IPS-NIHi11 (cell line): ENCODE measurements at regions not wholly inside any gene's neighbourhood (a gene's known extent, or its start where the extent isn't known, plus 50 kb on each side); places are given as distances from the start of the nearest gene placed in this dataset.

Source experiments
- DNase-seq: peaks from one replicate; pipeline ENCODE4 v3.0.0; 2012; ENCODE audit warnings: mixed read lengths, low spot score

DNA sequence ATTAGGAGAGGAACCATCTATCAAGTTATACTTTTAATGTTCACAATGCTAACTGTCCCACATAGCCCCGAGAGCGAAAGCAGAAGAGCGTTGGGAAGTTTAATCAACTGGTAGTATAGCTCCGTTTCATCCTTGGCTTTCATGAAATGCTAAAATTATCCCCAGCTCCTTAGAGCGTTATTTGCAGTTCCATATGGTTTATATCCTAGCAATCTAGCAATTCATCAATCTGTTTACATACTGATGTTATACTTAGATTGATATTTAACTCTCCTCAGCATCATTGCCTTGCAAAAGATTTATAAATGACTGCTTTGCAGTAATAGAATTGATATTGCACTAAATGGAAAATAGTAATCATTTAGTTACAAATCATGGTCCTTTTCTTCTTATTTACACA is 419.8 kb downstream of the COG6 start:
- no peak for DNase-seq

DNA sequence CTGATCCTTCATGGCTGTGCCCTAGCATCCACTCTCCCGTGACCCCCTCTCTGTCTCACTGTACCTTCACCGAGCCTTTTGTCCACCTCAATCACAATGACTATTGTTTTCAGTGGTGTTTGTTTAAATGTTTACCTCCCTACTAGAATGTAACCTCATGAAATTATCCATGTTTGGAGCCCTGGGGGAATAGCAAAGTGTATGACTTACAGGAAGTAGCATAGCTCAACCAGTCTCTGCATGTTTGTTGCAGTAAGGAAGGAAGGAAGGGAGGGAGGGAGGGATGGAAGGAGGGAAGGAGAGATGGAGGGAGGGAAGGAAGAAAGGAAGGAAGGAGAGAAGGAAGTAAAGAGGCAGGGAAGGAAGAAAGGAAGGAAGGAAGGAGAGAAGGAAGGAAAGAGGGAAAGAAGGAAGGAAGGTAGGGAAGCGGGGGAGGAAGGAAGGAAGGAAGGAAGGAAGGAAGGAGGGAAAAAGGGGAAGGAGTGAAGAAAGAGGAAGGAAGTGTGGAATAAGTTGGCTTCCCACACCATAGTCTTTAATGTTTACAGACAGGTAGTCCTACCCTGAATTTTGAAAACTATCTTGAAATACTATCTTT is 421.4 kb downstream of the COG6 start:
- DNase-seq, result no peak

DNA sequence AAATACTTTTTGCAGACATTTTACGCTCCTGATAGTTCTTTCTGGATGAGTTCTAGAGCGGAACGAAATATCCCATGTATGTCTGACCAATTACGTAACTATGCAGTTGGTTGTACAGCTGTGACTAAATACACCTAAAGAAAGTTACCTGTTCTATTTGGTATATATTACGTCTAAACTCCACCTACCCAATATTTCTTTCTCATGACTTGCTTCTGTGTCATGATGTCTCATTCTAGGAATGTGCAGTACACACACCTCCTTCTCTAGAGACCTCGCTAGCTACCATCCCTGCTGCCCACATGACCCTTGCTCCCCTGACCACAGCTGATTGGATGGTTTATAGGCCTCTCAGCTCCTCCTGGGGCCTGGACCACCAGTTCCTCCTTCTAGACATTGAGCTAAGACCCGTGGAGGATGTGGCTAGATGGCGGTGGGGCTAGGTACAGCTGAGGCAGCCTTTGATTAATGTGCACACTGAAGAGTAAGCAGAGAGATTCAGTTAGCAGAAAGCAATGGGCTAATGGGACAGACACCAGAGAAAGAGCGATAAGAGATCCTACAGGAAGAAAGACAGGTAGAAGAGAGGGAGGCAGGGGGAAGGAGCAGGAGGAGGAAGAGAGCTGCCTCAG is 422.1 kb downstream of the COG6 start:
- DNase-seq, result no peak

DNA sequence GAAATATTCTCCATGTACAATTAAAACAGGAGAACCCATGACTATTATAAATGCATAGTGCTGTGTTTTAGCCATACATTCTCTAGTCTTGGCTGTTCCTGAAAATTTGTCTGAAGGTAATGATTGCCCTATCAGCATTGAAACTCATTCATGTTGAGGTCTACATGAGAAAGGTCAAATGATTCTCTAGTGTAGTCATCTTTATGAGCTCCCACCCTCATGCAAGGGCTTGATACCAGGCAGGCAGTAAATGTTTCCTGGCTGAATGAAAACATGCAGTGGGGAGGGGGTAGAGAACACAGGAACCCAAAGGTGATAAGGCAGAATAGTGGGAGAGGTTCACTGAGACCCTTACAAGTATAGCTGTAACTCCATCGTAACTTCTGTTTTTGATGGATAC is 424.3 kb downstream of the COG6 start:
- DNase-seq, result no peak

DNA sequence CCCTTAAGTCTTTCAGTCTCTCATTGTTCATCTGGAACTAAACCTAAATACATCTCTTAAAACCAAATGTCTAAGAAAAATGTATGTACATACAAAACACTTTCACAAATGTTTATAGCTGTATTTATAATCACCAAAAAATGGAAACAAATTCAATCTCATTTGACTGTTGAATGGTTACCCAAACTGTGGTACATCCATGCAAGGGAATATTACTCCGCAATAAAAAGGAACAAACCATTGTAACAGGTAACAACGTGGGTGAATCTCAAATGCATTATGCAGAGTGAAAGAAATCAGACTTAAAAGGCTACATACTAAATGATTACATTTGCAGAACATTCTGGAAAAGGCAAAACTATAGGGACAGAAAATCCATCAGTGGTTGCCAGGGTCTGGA is 425.2 kb downstream of the COG6 start:
- no peak for DNase-seq

DNA sequence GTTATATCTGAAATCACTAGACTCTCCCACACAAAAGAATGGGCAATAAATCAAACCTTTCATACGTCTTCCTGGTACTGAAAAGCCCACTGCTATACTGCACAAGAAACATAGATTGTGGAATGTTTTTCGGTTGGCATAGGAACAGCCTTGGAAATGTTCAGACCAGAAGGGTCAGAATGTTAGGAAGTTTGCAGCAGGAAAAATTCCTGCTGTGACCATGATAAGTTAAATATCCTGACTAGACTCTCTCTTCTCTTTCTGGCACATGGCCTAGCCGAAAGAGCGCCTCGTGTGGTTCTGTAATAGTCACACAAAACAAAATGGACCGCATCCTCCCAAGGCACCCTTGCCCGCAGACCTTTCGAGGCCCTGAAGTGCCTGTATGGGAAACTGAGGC is 427.2 kb downstream of the COG6 start:
- no peak for DNase-seq

DNA sequence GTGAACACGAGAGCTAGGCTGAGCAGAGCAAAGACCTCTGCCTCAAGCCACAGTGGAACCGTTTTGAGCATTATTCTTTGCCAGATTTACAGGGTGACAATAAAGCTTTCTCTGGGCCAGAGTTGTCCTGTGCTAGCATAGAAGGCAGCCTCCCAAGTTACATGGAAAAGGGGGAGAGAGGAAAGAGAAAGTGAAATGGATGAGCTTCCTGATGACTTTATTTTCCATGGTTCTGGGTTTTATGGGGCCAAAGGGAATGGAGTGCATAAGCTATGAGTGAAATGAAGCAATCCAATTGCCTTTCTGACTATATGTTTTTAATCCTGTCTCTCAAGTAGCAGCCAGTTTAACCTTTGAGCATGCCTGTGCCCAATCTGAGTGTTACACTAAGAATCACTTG is 428.4 kb downstream of the COG6 start:
- no peak for DNase-seq

DNA sequence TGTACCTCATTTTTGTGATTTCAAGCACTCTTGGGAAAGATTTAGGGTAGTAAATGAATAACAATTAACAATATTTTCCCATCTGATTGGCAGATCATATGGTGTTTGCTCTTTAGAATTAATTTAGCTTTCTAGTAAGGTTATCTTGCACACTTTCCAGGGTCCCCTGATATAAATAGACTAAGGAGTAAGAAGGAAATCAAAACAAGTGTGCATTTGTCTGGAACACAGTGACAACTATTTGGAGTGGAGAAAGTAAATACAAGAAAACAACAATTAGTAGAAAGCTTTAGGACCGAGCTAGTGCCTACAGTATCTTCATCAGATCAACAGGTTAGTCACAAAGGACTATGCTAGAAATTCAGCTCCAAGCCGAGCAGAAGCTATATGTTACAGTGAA is 429.5 kb downstream of the COG6 start:
- no peak for DNase-seq

DNA sequence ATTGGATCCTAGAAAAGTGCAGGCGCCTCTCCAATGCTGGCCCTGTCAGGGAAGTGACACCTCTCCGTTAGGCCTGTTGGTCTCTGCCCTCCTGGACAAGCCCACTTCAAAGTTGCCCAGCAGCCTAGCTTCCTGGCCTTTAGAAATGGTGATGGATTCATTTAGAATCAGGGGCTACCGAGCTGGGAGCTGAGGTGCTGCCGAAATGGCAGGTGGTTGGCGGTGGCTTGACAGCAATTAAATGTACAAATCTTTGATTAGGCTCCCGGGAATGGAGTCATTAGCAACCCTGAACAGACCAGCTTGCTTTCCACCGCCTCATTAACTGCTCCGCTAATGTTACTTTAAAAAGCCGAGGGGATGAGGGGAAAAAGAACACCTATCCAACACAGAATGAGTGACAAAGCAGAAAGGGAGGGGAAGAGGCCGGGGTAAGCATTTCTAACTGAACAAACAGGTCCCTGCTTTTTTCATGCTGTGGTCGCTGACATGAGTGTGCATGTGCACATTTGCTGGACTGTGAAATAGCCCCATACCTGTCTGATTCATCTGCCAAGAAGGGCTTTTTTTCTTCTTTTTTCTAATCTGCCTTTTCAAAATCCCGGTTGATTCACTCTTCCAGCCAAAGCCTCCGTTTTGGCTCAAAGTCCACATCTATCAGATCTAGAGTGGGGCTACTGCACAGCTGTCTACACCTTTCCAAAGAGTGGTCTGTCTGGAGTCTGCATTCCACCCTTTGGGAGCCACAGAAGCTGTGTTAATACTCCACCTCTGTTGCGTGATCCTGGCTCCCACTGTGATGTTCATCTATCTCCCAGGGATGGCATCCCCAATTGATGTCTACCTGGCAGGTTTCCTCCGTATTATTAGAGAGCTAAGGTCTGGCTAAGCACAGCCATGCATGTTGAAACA is 431.9 kb downstream of the COG6 start:
- peak; percentile 35 for DNase-seq

DNA sequence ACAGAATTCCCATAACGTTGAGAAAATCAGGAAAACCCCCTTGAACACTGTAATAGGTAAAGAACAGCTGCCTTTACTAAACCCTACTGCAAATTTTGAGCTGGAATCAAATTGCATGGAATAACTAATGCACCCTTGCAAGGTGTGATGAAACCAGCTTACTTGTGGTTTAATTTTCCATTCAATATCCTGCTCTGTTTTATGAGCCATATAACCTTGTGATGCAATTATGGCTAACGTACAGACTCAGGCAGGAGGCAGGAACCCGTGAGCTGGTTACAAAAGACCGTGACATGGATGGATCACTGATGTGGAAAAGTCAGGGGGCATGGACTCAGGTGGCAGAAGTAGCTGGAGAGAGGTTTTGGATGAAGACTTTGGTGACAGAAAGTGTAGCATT is 438.6 kb downstream of the COG6 start:
- DNase-seq, result no peak

DNA sequence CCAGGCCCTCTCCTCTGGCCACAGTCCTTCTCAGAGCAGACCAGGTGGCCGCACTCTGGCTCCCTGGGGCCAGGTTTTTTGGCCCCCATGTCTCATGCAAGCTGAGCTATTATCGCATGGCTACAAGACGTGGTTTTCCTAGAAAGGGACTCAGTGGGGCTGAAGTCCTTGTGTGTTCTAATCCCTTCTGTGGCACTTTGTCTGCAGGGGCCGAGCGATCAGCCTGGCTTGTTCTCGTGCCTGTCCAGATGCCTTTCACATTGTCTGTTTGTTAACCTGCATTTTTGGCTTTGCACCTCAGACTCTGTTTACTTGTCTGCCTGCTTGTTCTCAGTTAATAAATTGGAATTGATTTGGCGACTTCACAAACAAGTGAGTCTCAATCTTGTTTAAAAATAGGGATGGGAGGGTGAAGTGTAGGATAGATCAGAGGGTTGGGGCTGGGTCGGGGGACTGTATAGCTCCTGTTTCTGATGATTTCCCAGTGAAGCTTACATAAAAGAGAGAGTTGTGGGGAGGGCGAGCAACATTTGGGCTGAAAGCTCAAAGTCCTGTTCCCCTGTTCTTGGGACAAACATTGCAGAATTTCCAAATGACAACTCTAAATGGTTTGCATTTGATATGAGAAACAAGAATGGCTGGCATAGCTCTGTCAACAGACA is 440.4 kb downstream of the COG6 start:
- DNase-seq, result no peak

DNA sequence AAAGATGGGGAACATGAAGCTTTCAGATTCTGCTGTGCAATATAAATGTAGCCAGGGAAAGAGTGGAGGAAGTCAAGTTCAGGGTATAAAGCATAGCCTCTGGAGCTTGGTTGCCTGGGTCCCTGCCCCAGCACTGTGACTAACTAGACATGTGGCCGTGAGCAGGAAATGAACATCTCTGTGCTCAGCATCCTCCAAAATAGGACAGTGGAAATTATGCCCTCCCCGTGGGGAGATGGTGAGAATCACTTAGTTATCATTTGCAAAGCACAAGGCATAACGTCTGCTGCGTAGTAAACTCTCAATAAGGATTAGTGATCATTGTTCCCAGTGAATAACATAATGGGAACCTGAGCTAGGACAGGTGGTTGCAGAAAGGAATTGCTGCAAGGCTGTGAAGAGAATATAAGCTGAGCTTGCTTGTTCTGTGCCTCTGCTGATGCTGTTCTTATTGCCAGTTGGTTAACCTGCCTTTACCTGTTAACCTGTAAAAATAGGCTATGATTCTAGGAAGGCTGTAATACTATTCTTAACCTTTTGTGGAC is 441.0 kb downstream of the COG6 start:
- DNase-seq, result no peak

DNA sequence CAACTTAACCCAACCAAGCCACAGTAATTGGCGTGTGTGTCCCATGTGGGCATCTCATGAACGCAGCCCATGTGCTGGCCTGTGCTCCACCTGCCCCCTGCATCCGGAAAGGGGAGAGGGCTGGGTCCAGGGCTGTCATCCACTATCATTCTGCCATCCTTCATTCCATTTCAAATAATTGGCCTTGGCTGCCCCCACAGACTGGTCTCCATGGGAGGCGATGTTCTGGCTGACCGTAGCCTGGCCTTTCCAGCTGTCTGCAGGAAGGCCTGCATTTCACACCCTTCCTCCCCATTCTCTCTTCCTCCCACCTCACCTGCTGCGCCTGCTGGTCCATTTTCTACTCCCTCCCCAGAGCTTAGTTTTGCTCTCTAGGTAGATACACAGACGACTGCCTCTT is 442.8 kb downstream of the COG6 start:
- no peak for DNase-seq

DNA sequence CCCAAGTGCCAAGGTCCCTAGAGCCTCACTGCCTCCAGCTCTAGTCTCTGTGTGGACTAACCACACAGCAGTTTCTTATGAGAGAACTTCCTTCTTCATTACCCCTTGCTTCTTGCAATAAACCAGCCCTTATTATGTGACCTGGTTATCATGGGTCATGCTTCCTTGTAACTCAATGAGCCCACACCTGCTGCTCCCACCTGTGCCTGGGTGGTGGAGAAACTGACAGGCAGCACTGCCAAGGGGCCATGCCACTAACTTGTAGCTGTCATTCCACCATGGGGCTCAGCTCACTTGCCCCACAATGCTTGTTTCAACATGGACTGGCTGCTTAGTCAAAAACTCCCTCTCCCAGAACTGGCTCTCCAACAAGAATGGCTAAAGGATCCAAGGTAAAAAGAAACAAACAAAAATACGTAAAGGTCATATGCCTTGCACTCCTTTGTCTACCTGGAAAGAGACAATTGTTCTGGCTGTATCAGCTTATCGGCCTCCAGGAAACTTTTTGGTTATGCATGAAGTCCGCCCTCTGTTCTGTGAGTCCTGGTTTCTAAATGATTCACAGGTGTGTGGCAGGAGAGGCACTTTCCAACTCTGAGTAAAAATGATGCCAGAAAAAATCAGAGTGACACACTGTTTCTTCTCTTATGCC is 446.4 kb downstream of the COG6 start:
- DNase-seq, result no peak

DNA sequence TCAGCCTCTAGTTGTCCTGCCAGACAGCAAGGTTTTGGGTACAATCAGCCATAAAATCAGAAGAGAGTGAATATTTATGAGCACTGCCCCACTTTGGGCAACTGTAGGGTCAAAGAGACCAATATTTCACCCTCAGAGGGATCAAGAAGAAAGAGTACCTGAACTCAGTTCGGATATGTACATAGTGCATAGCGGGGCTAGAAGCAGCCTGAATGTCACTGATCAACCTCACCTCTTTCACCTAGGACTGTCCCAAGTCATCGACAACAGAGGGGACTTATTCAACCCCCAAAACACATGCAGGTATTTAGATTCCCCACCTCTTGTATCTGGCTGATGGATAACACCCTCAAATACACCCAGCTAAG is 446.9 kb downstream of the COG6 start:
- no peak for DNase-seq

DNA sequence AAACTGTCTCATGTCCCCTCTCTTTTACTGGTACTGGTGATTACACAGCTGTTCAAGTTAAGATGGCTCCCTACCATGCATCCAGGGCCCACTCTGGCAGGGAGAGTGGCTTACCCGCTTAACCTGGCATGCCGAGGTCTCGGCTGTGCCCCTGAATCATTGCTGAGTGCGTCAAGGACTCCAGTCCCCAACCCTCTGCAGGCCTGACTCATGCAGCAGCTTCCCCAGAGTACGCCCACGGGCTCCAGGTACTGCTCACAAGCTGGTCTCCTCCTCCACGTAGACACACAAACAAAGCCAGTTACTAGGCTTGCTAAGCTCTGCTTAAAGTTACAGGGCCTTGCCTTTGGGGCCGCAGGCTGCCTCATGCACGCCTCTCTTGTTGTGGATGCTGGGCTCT is 447.4 kb downstream of the COG6 start:
- no peak for DNase-seq

DNA sequence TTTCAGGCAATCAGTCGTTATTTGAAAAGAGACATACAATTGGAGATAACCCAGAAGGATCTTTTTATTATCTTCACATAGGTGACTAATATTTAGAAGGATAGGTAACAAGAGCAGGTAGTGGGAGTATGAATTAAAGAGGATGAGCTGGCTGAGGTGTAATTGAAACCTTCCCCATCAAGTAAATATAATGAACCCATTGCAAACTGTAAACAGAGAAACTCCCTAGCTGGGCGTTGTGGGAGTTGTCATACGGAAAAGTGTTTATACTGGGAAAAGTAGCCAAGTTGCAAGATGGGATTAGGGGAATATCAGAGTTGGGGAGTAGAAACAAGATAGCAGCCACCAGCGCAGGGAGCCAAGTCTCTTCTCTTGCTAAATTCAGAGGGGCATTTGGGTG is 448.4 kb downstream of the COG6 start:
- no peak for DNase-seq

DNA sequence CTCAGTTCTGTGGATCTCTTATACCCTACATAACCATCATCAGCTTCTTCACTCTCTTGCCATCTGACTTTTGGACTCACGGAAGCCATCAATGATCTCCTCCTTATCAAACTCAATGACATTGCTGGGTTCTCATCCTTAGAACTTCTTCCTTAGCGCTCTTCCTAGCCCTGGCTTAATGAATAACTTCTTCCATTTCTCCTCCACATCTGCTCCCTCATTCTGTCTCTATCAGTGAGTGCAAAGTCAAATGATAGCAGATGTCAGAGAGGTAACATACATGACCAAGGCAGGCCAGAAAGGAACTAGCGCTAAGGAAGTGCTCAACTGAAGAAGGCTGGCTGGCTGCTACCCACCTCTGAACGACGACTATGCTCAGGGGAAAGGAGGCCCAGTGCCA is 449.8 kb downstream of the COG6 start:
- no peak for DNase-seq

DNA sequence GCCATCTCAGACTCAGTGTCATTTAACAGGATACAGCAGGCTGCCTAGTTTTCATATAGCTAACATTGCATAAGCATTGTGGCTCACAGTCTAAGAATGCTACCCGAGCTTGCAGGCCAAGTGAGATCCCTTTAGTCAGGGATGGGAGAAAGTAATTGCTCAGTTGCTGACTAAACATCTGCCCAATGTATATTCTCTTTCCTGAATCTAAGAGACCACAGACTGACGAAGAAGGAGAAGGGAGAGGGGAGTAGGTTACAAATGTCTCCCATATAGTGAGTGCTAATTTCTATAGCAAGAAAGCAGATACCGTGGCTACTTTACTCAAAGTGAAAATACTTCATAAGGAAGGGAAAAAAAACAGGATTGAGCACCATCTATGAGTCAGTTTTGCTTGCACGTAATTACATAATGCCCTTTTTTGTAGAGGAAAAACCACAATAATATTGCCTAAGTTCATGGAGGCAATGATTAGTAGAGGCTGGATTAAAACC is 453.9 kb downstream of the COG6 start:
- no peak for DNase-seq

DNA sequence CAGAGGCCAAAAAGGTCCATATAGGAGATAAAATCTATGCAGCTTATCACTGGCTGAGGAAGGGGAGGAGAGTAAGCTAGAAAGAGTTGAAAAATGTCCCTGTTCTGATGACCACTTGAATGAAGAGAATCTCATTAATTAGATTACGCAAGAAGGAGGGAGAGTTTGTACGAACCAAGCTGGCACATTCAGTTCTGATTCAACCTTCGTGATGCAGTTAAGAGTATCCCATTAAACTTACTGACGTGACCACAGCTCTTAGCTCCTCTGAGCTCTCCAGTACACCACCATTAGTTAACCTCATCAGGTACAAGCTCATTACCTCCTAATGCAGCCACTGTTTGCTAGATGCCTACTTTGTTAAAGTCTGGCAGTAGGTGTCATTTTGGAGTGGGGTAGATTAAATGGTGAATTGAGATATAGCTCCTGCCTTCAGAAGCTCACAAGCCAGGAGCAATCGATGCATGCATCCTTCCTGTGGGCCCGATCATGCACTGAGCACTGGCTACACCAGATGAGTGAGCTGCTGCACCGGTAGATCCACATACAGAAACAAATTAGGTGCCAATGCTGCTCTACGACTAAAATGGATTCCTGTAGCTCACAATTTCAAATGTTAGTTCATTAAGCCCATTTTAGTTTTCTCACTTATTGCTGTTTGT is 458.3 kb downstream of the COG6 start:
- no peak for DNase-seq

DNA sequence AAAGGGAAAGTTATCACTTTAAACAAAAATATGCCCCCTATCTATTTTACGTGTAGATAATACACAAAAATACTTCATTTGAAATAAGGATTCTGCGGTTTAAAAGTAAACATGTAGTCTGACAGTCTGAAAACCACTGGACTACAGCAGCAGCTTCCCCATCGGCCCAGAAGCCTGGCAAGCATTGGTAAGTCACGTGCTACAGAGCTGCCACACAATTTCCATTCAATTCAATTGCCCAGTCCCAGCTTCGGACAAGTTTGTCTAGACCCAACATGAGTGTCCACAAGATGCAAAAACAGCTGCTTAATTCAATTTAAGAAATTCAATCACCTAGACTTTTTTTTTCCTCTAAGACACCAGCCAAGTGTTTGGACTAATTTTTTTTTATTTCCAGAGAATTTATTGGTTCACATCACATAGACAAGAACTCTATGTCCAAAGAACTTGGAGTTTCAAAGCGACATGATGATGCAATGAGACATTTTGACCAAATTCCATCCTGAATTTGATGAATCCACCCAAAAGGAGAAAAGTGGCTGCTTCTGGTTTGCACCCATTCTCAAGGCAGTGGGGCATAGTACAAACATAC is 458.9 kb downstream of the COG6 start:
- DNase-seq, result no peak
